ENCODE measurements at regions not wholly inside any gene's neighbourhood (a gene's known extent, or its start where the extent isn't known, plus 50 kb on each side); places are given as distances from the start of the nearest gene placed in this dataset.

DNA sequence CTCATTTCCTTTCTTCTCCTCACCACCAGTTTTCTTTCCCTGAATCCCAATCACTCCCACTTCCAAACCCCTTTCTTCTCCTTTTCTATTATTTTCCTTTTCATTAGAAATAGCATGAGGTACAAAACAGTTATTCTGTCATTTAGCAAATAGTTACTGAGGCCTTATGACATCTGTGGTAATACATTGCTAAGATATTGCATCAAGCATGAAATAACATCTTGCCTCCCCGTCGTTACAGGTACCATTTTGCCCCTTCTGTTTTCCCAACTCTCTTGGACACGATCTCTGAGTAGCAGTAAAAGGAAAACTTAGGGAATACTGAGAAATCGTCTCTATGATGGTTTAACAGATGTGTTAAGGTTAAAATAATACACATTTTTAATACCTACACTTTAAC, 175.8 kb upstream of the SOX5 start:
- TF ChIP-seq, protein P1, sequence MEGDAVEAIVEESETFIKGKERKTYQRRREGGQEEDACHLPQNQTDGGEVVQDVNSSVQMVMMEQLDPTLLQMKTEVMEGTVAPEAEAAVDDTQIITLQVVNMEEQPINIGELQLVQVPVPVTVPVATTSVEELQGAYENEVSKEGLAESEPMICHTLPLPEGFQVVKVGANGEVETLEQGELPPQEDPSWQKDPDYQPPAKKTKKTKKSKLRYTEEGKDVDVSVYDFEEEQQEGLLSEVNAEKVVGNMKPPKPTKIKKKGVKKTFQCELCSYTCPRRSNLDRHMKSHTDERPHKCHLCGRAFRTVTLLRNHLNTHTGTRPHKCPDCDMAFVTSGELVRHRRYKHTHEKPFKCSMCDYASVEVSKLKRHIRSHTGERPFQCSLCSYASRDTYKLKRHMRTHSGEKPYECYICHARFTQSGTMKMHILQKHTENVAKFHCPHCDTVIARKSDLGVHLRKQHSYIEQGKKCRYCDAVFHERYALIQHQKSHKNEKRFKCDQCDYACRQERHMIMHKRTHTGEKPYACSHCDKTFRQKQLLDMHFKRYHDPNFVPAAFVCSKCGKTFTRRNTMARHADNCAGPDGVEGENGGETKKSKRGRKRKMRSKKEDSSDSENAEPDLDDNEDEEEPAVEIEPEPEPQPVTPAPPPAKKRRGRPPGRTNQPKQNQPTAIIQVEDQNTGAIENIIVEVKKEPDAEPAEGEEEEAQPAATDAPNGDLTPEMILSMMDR (IDR thresholded peaks at IDR 0.05; ENCODE audit: poor library complexity) = no peak
- TF ChIP-seq EZH2 (IDR thresholded peaks at IDR 0.05; ENCODE audit: borderline replicate concordance) = no peak
- no peak for TF ChIP-seq EZH2phosphoT487 (IDR thresholded peaks at IDR 0.05; ENCODE audit: low read depth, severe bottlenecking, unreplicated experiment)
